Subcutaneous abdominal adipose tissue (tissue), 5 donors: ENCODE measurements at regions not wholly inside any gene's neighbourhood (a gene's known extent, or its start where the extent isn't known, plus 50 kb on each side); places are given as distances from the start of the nearest gene placed in this dataset.
"Not testable (repeated sequence)": the region's sequence is repeated elsewhere in the genome, so short reads cannot be mapped to it uniquely, and the experiment has no call there.

ENCODE experiments used
- H3K27ac ChIP-seq: one replicate; pipeline ENCODE4 v1.7.0; 2013; ENCODE audit warnings: low read depth, mild to moderate bottlenecking, inconsistent platforms, low read length, moderate library complexity
- H3K27me3 ChIP-seq, 5 donors: one replicate each; pipeline ENCODE4 v1.7.0; 2013; ENCODE audit warnings: low read length in 5 of 5, inconsistent platforms in 1 of 5; ENCODE audit not compliant: control insufficient read depth in 5 of 5, insufficient read depth in 4 of 5
- H3K36me3 ChIP-seq, 5 donors: one replicate each; pipeline ENCODE4 v1.7.0; 2013; ENCODE audit warnings: low read length in 5 of 5; ENCODE audit not compliant: control insufficient read depth in 5 of 5, insufficient read depth in 5 of 5
- H3K4me1 ChIP-seq, 5 donors: one replicate each; pipeline ENCODE4 v1.7.0; 2013; ENCODE audit warnings: low read length in 5 of 5, mild to moderate bottlenecking in 3 of 5, moderate library complexity in 1 of 5; ENCODE audit not compliant: control insufficient read depth in 5 of 5, insufficient read depth in 5 of 5
- H3K4me3 ChIP-seq, 5 donors: one replicate each; pipeline ENCODE4 v1.7.0; 2013; ENCODE audit warnings: low read length in 5 of 5, low read depth in 1 of 5
- H3K9ac ChIP-seq, 5 donors: one replicate each; pipeline ENCODE4 v1.7.0; 2013; ENCODE audit warnings: low read length in 5 of 5, mild to moderate bottlenecking in 4 of 5, moderate library complexity in 3 of 5
- H3K9me3 ChIP-seq, 5 donors: one replicate each; pipeline ENCODE4 v1.7.0; 2013; ENCODE audit warnings: low read length in 5 of 5; ENCODE audit not compliant: control insufficient read depth in 5 of 5
- donor health status: healthy.
- donor health status: healthy.
- donor health status: healthy.
- donor health status: healthy.
- donor health status: healthy.

DNA sequence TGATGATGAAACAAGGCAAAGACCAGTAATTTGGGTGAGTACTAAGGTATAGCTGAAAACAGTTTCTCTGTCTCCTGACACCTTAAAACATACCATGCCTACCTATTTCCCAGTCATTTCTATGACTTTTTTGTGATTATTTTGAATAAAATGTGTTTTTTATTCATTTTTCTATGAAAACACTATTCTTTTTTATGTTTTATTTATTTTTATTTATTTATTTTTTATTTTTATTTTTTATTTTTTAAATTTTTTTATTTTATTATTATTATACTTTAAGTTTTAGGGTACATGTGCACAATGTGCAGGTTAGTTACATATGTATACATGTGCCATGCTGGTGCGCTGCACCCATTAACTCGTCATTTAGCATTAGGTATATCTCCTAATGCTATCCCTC lies 576.8 kb upstream of the TLE4 start:
- H3K4me1 ChIP-seq, H3K27ac ChIP-seq, H3K27me3 ChIP-seq, H3K9me3 ChIP-seq, H3K36me3 ChIP-seq, H3K9ac ChIP-seq, H3K4me3 ChIP-seq: not testable (repeated sequence)

DNA sequence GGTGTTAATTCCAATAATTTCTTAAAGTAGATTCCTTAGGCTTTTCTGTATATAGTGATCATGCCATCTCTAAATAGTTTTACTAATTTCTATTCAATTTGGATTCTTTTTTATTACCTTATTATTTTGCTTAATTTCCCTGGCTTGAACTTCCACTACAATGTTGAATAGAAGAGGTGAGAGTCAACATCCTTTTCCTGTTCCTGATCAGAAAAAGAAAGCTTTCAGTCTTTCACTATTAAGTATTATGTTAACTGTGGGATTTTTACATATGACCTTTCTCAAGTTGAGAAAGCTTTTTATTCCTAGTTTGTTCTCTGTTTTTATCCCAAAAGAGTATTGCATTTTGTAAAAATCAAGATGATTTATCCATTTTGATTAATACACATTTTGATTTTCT lies 574.5 kb upstream of the TLE4 start:
- no peaks in the 10 kb centered on the region for H3K27me3 ChIP-seq
- H3K9ac ChIP-seq: no peak overlapping the region
- no peak overlapping the region for H3K4me3 ChIP-seq
- no peaks in the 10 kb centered on the region for H3K36me3 ChIP-seq
- no peaks in the 10 kb centered on the region for H3K4me1 ChIP-seq
- H3K27ac ChIP-seq: no peak overlapping the region
- no peaks in the 10 kb centered on the region for H3K9me3 ChIP-seq

DNA sequence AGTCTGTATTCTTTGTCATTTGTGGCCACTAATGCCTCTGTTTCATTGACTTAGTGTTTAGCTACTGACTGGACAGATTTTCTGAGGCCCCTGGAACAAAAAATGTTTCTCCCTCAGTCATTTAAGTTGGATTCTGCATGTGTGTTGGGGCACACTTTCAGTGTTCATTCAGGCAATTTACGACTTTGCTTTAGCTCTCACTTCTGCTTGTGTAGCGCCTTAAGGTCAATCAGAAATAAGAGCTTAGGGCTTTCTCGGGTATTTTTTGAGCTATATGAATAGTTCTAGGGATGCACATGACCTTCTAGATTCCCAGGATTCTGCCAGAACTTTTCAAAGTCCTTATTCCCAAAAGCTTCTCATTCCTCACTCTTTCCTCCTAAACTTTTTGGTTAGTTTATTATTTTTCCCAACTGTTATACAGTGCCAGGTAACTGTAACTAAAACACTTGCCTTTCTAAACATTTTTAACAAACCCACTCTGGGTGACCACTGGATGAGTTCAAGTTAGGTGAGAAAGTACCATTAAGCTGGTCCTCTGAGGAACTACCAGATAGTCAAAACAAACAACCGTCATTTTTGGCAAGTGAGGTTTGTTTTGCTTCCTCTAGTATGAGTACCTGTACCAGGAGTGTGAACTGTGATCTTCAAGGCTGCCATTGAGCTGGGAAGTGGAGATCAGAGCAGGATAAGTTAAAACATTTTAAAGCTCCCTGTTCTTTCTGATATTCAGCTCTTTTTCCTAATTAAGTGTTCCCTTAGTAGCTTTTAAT lies 571.3 kb upstream of the TLE4 start:
- Histone ChIP-seq H3K4me1 (no peaks in the 10 kb centered on the region), H3K4me3 (no peak overlapping the region), H3K36me3 (no peaks in the 10 kb centered on the region), H3K9ac (no peak overlapping the region), H3K9me3 (no peaks in the 10 kb centered on the region), H3K27ac (no peak overlapping the region), H3K27me3 (no peaks in the 10 kb centered on the region)

DNA sequence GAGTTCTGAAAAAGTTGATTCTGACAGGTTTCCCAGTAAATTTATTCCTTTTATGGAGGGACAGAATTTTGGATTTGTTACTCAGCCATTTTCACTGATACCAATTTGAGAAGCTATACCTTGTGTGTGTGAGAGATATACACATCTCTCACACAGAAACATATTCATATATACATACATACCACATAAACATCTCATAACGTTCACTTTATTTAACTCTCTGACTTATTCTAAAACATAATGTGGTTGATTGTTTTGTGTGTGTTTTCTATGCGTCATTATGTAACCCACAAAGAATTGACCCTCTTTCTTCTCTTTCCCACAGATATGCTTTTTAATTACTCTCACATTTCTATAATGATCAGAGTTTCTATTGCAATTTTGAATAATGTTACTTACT lies 570.8 kb upstream of the TLE4 start:
- Histone ChIP-seq H3K4me1 (no peaks in the 10 kb centered on the region), H3K4me3 (no peak overlapping the region), H3K27me3 (no peaks in the 10 kb centered on the region), H3K9ac (no peak overlapping the region), H3K9me3 (no peaks in the 10 kb centered on the region), H3K36me3 (no peaks in the 10 kb centered on the region), H3K27ac (no peak overlapping the region)

DNA sequence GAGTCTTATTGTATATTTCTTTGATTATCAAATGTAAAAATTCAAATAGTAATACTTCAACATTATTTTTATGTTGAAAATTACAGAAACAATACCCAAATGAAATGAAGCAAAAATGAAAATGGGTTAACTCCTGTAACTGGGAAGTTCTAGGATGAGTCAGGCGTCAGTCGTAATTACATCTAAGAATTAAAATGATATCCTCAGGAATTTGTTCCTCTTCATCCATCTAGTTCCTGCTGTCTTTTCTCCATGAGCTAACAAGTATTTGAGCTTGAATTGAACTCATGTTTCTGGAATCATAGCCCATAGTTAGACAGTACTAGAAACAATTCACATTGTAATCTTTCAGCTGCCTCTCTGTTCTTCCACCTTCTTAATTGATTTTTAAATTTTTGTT lies 568.3 kb upstream of the TLE4 start:
- Histone ChIP-seq H3K36me3 (no peaks in the 10 kb centered on the region), H3K27me3 (no peaks in the 10 kb centered on the region), H3K9me3 (no peaks in the 10 kb centered on the region), H3K9ac (no peak overlapping the region), H3K4me1 (no peaks in the 10 kb centered on the region), H3K27ac (no peak overlapping the region), H3K4me3 (no peak overlapping the region)

DNA sequence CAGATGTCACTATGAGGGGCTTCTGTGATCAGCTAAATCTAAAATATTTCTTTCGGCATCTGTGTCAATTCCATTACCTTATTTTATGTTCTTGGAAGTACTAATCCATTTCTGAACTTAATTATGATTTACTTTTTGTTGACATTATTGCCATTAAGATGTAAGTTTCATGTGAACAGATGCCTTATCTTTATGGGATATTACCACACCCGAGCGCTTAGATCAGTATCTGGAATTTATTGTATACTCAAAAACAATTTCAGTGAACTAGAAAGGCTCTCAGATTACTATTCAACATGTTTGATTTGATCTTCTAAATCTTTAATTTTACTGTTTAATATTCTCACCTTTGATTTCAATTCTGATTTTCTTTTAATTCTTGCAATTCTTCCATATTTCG lies 567.7 kb upstream of the TLE4 start:
- Histone ChIP-seq H3K9ac (no peak overlapping the region), H3K4me1 (no peaks in the 10 kb centered on the region), H3K27ac (no peak overlapping the region), H3K4me3 (no peak overlapping the region), H3K9me3 (peaks cover 0 to 3% (median 0%) of the 10 kb centered on the region in 5 donors), H3K27me3 (no peaks in the 10 kb centered on the region), H3K36me3 (no peaks in the 10 kb centered on the region)

DNA sequence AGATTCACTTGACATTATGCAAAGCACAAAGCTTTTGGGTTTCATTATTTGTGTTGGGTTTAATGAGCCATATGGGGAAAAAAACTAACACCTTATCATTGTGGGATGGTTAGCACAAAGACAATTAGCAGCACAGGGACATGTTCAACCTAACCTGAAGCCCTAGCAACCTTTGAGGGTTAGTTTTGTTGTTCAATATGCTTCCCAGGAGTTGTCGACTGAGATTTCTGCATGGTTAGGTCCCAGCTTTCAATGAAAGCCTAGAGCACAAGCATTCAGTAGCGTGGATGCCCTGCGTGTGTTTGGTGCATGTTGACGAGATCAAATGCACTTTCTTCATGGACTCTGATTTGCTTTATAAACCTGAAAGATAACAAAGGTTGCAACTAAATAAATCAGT lies 565.2 kb upstream of the TLE4 start:
- H3K9ac ChIP-seq: no peak overlapping the region
- H3K27me3 ChIP-seq: no peaks in the 10 kb centered on the region
- no peak overlapping the region for H3K4me3 ChIP-seq
- H3K9me3 ChIP-seq: peaks cover 0 to 3% (median 0%) of the 10 kb centered on the region in 5 donors
- H3K4me1 ChIP-seq: no peaks in the 10 kb centered on the region
- no peak overlapping the region for H3K27ac ChIP-seq
- H3K36me3 ChIP-seq: no peaks in the 10 kb centered on the region

DNA sequence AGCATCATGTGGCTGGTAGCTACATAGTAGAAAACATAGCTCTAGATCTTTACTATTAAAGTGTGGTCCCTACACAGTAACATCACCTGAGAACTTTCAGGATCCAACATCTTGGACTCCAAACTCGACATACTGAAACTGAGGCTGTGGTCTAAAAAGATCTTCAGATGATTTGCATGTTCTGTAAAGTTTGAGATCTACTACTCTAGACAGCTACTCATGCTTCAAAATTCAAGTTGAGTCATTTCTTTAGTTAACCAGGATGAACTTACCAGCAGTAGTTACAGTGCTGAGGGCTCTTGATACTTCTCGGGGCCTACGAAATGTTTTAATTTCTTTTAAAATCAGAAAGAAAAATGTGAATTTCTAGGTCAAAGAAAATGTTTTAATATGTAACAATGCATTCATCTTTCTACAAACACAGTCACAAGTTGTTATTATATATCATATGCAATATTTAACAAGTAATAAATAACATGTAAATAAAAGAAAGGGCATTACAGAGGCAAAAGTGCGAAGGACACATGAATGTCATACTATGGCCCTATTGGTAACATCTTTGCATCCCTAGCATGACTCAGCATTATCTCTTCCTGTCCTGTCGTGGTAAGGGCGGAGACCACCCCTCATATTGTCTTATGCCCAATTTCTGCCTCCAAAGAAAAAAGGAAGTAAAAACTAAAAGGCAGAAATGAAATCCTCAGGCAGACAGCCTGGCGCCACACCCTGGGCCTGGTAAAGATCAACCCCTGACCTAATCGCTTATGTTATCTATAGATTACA lies 563.9 kb upstream of the TLE4 start:
- Histone ChIP-seq H3K4me3 (no peak overlapping the region), H3K27ac (no peak overlapping the region), H3K9ac (no peak overlapping the region), H3K4me1 (no peaks in the 10 kb centered on the region), H3K9me3 (peaks cover 0 to 3% (median 0%) of the 10 kb centered on the region in 5 donors), H3K36me3 (no peaks in the 10 kb centered on the region), H3K27me3 (no peaks in the 10 kb centered on the region)

DNA sequence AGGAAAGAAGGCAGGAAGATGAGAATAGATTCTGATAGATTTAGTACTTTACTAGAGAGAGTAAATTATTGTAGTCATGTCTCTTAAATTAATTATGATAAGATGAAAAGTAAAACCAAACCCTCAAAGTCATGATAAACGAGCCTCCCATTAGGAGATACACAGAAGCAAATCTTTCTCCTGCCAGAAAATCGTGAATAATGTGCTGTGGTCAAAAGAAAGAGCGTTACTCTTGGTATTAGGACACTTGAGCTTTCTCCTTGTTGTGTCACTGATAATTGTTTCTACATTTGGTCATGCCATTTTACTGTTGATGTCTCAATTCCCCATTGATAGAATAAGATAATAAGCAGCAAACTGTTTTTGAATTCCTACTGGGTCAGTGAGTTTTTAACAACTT lies 562.8 kb upstream of the TLE4 start:
- Histone ChIP-seq H3K4me1 (no peaks in the 10 kb centered on the region), H3K4me3 (no peak overlapping the region), H3K27me3 (no peaks in the 10 kb centered on the region), H3K27ac (no peak overlapping the region), H3K9me3 (peaks cover 0 to 3% (median 0%) of the 10 kb centered on the region in 5 donors), H3K9ac (no peak overlapping the region), H3K36me3 (no peaks in the 10 kb centered on the region)

DNA sequence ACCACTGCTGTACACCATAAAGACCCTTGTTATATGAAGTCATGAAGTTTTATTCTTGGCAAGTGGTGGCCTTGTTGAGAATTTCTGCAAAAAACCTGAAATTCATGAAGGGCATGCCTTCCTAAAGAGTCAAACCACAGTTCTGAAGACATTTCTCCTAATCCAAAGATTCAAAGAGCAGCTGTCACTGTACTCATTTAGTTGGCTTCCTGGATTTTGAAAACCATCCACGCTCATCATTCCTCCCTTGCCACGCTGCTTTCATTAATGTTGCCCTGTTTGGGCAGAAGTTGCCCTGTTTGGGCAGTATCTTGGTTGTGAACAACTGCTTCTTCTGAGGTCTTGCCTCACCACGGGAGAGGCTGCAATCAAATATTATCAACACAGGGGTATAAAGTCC lies 560.3 kb upstream of the TLE4 start:
- peaks cover 0 to 3% (median 0%) of the 10 kb centered on the region in 5 donors for H3K4me1 ChIP-seq
- no peaks in the 10 kb centered on the region for H3K36me3 ChIP-seq
- peaks cover 0 to 3% (median 0%) of the 10 kb centered on the region in 5 donors for H3K9me3 ChIP-seq
- no peaks in the 10 kb centered on the region for H3K27me3 ChIP-seq
- H3K4me3 ChIP-seq: no peak overlapping the region
- H3K9ac ChIP-seq: no peak overlapping the region
- no peak overlapping the region for H3K27ac ChIP-seq
